GM23338 (cell line): ENCODE measurements at regions not wholly inside any gene's neighbourhood (a gene's known extent, or its start where the extent isn't known, plus 50 kb on each side); places are given as distances from the start of the nearest gene placed in this dataset.

ENCODE experiments used
- ATAC-seq: fragments of 200-7000 bp; cut with Tn5 transposase; 3 replicates; pipeline ENCODE4 v1.9.1; 2020
- DNase-seq: peaks from one replicate; pipeline ENCODE4 v3.0.0-alpha.2; 2015; ENCODE audit warnings: low spot score
- H2AFZ ChIP-seq: fragments of 200-600 bp; sonication (generic); 2 replicates; pipeline ENCODE4 v1.8.0; 2016; ENCODE audit warnings: antibody characterized with exemption, mild to moderate bottlenecking, moderate library complexity
- H3F3A ChIP-seq: fragments of 200-600 bp; sonication (generic); replicated peaks from 2 replicates; pipeline ENCODE4 v1.8.0; 2017; ENCODE audit warnings: antibody characterized with exemption, mixed run types, low read depth
- H3K27ac ChIP-seq: fragments of 200-600 bp; sonication (generic); 2 replicates; pipeline ENCODE4 v1.6.1; 2016; ENCODE audit warnings: low read depth
- H3K27me3 ChIP-seq: fragments of 200-600 bp; sonication (generic); 2 replicates; pipeline ENCODE4 v1.8.0; 2016; ENCODE audit warnings: mild to moderate bottlenecking, mixed run types, moderate library complexity; ENCODE audit not compliant: insufficient read depth
- H3K36me3 ChIP-seq: fragments of 200-600 bp; sonication (generic); 2 replicates; pipeline ENCODE4 v1.8.0; 2016; ENCODE audit warnings: mild to moderate bottlenecking; ENCODE audit not compliant: insufficient read depth
- H3K4me1 ChIP-seq: fragments of 200-600 bp; sonication (generic); 2 replicates; pipeline ENCODE4 v1.8.0; 2016; ENCODE audit warnings: mild to moderate bottlenecking, moderate library complexity; ENCODE audit not compliant: insufficient read depth
- H3K4me2 ChIP-seq: fragments of 200-600 bp; sonication (generic); 2 replicates; pipeline ENCODE4 v1.7.1; 2017; ENCODE audit warnings: mixed run types
- H3K4me3 ChIP-seq: fragments of 200-600 bp; sonication (generic); 2 replicates; pipeline ENCODE4 v1.6.1; 2016; ENCODE audit warnings: mixed run types
- H3K79me2 ChIP-seq: fragments of 200-600 bp; sonication (generic); replicated peaks from 2 replicates; pipeline ENCODE4 v1.8.0; 2017; ENCODE audit warnings: mild to moderate bottlenecking; ENCODE audit not compliant: insufficient read depth
- H3K9me2 ChIP-seq: fragments of 200-600 bp; sonication (generic); 2 replicates; pipeline ENCODE4 v1.8.0; 2017; ENCODE audit not compliant: insufficient read depth
- H4K20me1 ChIP-seq: fragments of 200-600 bp; sonication (generic); replicated peaks from 2 replicates; pipeline ENCODE4 v1.8.0; 2017; ENCODE audit warnings: mild to moderate bottlenecking; ENCODE audit not compliant: insufficient read depth
- H3K27ac Mint-ChIP-seq: 2 replicates; pipeline ENCODE4 v1.8.0; 2020; ENCODE audit warnings: inconsistent platforms, mild to moderate bottlenecking, moderate library complexity, mixed read lengths
- H3K27me3 Mint-ChIP-seq: 3 replicates; pipeline ENCODE4 v1.8.0; 2022; ENCODE audit warnings: low read depth, mild to moderate bottlenecking, moderate library complexity, mixed read lengths, inconsistent platforms; ENCODE audit not compliant: insufficient read depth, poor library complexity
- H3K36me3 Mint-ChIP-seq: 3 replicates; pipeline ENCODE4 v1.8.0; 2021; ENCODE audit warnings: low read depth, mild to moderate bottlenecking, inconsistent platforms, moderate library complexity, mixed read lengths
- H3K4me1 Mint-ChIP-seq: 3 replicates; pipeline ENCODE4 v1.8.0; 2020; ENCODE audit warnings: mild to moderate bottlenecking, inconsistent platforms, mixed read lengths
- H3K4me3 Mint-ChIP-seq: 3 replicates; pipeline ENCODE4 v1.8.0; 2021; ENCODE audit warnings: moderate library complexity, mild to moderate bottlenecking, inconsistent platforms, mixed read lengths
- H3K9me3 Mint-ChIP-seq: 3 replicates; pipeline ENCODE4 v1.8.0; 2020; ENCODE audit warnings: moderate library complexity, mild to moderate bottlenecking, inconsistent platforms, mixed read lengths
- CREB1 ChIP-seq: fragments of 250-450 bp; sonication (Bioruptor Pico); IDR thresholded peaks from 2 replicates; pipeline ENCODE4 v1.5.0; 2020; ENCODE audit warnings: low read depth, mild to moderate bottlenecking, moderate library complexity
- EZH2 ChIP-seq: fragments of 200-600 bp; sonication (generic); IDR thresholded peaks from one replicate; pipeline ENCODE4 v1.8.0; 2017; ENCODE audit warnings: antibody characterized with exemption, mild to moderate bottlenecking, low read depth; ENCODE audit not compliant: unreplicated experiment
- JUNB ChIP-seq: IDR thresholded peaks from one replicate; pipeline ENCODE4 v1.6.1; 2016; ENCODE audit warnings: antibody characterized with exemption; ENCODE audit not compliant: unreplicated experiment
- NANOG ChIP-seq: IDR thresholded peaks from 2 replicates; pipeline ENCODE4 v1.6.1; 2016; ENCODE audit warnings: antibody characterized with exemption, borderline replicate concordance
- STAT1 ChIP-seq: IDR thresholded peaks from one replicate; pipeline ENCODE4 v1.6.1; 2016; ENCODE audit warnings: antibody characterized with exemption; ENCODE audit not compliant: unreplicated experiment
- ZNF114 ChIP-seq: fragments of 250-450 bp; sonication (Bioruptor Pico); IDR thresholded peaks from 2 replicates; pipeline ENCODE4 v1.5.0; 2020; ENCODE audit warnings: mild to moderate bottlenecking, moderate library complexity
- TF ChIP-seq, protein P1 (sequence below): fragments of 250-450 bp; sonication (Bioruptor Pico); IDR thresholded peaks from 2 replicates; pipeline ENCODE4 v1.5.0; 2020; ENCODE audit warnings: mild to moderate bottlenecking, moderate library complexity
- TF ChIP-seq, protein P2 (sequence below): IDR thresholded peaks from 2 replicates; pipeline ENCODE4 v1.6.1; 2016; ENCODE audit warnings: antibody characterized with exemption

DNA sequence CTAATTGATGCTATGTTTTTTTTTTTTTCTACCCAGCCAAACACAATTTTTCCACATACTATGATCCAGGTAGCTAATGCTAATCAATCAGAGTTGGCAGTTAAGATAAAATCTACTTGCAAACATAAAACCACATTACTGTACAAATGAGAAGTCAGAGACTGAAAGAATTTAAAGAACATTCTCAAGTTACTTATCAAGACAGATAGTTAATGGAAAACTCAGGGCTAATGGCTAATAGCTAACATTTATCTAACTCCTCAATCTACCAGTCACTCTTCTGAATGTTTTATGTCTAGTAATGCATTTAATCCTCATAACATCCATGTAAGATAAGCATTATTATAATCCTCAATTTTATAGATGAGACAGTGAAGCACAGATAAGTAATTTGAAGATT is 537.6 kb upstream of the SETBP1 start (continued):
- TF ChIP-seq STAT1: no peak
- TF ChIP-seq, protein P1, sequence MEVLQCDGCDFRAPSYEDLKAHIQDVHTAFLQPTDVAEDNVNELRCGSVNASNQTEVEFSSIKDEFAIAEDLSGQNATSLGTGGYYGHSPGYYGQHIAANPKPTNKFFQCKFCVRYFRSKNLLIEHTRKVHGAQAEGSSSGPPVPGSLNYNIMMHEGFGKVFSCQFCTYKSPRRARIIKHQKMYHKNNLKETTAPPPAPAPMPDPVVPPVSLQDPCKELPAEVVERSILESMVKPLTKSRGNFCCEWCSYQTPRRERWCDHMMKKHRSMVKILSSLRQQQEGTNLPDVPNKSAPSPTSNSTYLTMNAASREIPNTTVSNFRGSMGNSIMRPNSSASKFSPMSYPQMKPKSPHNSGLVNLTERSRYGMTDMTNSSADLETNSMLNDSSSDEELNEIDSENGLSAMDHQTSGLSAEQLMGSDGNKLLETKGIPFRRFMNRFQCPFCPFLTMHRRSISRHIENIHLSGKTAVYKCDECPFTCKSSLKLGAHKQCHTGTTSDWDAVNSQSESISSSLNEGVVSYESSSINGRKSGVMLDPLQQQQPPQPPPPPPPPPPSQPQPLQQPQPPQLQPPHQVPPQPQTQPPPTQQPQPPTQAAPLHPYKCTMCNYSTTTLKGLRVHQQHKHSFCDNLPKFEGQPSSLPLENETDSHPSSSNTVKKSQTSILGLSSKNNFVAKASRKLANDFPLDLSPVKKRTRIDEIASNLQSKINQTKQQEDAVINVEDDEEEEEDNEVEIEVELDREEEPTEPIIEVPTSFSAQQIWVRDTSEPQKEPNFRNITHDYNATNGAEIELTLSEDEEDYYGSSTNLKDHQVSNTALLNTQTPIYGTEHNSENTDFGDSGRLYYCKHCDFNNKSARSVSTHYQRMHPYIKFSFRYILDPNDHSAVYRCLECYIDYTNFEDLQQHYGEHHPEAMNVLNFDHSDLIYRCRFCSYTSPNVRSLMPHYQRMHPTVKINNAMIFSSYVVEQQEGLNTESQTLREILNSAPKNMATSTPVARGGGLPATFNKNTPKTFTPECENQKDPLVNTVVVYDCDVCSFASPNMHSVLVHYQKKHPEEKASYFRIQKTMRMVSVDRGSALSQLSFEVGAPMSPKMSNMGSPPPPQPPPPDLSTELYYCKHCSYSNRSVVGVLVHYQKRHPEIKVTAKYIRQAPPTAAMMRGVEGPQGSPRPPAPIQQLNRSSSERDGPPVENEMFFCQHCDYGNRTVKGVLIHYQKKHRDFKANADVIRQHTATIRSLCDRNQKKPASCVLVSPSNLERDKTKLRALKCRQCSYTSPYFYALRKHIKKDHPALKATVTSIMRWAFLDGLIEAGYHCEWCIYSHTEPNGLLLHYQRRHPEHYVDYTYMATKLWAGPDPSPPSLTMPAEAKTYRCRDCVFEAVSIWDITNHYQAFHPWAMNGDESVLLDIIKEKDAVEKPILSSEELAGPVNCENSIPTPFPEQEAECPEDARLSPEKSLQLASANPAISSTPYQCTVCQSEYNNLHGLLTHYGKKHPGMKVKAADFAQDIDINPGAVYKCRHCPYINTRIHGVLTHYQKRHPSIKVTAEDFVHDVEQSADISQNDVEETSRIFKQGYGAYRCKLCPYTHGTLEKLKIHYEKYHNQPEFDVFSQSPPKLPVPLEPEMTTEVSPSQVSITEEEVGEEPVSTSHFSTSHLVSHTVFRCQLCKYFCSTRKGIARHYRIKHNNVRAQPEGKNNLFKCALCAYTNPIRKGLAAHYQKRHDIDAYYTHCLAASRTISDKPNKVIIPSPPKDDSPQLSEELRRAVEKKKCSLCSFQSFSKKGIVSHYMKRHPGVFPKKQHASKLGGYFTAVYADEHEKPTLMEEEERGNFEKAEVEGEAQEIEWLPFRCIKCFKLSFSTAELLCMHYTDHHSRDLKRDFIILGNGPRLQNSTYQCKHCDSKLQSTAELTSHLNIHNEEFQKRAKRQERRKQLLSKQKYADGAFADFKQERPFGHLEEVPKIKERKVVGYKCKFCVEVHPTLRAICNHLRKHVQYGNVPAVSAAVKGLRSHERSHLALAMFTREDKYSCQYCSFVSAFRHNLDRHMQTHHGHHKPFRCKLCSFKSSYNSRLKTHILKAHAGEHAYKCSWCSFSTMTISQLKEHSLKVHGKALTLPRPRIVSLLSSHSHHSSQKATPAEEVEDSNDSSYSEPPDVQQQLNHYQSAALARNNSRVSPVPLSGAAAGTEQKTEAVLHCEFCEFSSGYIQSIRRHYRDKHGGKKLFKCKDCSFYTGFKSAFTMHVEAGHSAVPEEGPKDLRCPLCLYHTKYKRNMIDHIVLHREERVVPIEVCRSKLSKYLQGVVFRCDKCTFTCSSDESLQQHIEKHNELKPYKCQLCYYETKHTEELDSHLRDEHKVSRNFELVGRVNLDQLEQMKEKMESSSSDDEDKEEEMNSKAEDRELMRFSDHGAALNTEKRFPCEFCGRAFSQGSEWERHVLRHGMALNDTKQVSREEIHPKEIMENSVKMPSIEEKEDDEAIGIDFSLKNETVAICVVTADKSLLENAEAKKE (CRISPR knock-in tag): no peak

DNA sequence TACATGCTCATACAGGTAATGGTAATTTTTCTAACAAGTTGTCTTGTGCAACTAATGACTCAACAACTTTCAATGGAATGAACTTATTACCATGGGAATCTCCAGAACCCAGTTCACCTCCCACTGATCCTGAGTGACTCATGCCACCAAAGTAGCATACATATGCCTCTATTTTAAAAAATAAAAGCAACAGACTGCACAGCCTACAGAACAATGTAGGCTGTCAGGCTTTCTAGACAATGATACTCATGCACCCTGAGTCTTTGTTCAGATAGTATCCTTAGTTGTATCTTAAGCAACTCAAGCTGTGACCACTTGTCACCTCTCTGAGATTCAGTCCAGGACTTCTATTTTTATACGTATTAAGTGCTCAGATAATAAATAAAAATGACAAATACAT is 531.0 kb upstream of the SETBP1 start:
- Histone ChIP-seq H3K36me3 (no peaks in the 10 kb centered on the region), H3F3A (no peaks in the 10 kb centered on the region), H3K79me2 (no peaks in the 10 kb centered on the region), H3K27ac (no peak overlapping the region), H3K27me3 (no peaks in the 10 kb centered on the region), H3K9me2 (no peaks in the 10 kb centered on the region), H3K4me2 (no peak overlapping the region), H2AFZ (no peak overlapping the region), H4K20me1 (no peaks in the 10 kb centered on the region), H3K4me1 (no peaks in the 10 kb centered on the region), H3K4me3 (no peak overlapping the region)
- ATAC-seq (no peak), DNase-seq (no peak)
- no peaks in the 10 kb centered on the region for H3K27me3 Mint-ChIP-seq
- H3K4me1 Mint-ChIP-seq: no peaks in the 10 kb centered on the region
- H3K36me3 Mint-ChIP-seq: no peaks in the 10 kb centered on the region
- H3K27ac Mint-ChIP-seq: no peak overlapping the region
- no peaks in the 10 kb centered on the region for H3K9me3 Mint-ChIP-seq
- H3K4me3 Mint-ChIP-seq: no peak overlapping the region
- TF ChIP-seq, protein P1 (CRISPR knock-in tag): no peak
- no peak for TF ChIP-seq CREB1 (CRISPR knock-in tag)
- TF ChIP-seq JUNB: no peak
- TF ChIP-seq ZNF114: no peak
- TF ChIP-seq STAT1: no peak
- TF ChIP-seq, protein P2, sequence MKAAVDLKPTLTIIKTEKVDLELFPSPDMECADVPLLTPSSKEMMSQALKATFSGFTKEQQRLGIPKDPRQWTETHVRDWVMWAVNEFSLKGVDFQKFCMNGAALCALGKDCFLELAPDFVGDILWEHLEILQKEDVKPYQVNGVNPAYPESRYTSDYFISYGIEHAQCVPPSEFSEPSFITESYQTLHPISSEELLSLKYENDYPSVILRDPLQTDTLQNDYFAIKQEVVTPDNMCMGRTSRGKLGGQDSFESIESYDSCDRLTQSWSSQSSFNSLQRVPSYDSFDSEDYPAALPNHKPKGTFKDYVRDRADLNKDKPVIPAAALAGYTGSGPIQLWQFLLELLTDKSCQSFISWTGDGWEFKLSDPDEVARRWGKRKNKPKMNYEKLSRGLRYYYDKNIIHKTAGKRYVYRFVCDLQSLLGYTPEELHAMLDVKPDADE: no peak
- no peak for TF ChIP-seq NANOG
- TF ChIP-seq EZH2: no peak
